ENCODE measurements at regions not wholly inside any gene's neighbourhood (a gene's known extent, or its start where the extent isn't known, plus 50 kb on each side); places are given as distances from the start of the nearest gene placed in this dataset.

DNA sequence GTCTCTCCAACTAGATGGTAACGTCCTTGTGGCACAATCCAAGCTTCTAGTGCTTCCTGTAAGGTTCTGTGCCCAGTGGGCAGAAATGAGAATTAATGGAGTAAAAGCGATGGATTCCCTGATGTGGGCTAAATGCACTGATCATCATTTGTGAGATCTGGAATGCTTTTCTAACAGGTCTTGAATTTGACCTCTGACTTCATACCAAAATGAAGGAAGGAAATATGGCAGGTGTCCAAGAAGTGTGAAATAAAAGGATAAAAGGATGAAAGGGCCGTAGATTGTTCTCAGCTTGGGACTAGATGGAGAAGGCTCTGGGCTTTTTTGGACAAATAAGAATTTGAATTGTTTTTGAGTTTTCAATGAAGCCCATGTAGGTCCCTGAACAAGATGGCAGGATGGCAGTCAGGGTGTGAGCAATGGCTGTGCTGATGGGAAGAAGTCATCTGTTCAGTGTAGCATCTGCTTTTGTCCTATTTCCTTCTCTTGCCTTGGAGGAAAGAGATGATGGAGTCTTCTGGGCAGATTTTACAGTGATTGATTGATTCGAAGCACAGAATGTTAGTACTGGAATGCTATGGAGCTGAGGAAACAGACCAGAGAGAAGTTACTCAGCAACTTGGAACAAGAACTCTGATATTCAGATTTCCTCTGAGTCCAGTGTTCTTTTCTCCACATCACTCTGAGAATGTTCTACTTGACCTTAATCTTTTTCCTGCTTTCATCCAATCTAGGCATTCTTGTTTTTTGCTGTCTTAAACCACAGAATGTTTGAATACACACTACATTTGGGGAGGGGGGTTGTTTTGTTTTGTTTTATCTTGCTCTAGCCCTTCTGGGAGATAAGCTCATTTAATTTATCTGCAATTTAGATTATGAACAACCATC is 286.0 kb downstream of the HLX start:
- DNase-seq, result no peak

DNA sequence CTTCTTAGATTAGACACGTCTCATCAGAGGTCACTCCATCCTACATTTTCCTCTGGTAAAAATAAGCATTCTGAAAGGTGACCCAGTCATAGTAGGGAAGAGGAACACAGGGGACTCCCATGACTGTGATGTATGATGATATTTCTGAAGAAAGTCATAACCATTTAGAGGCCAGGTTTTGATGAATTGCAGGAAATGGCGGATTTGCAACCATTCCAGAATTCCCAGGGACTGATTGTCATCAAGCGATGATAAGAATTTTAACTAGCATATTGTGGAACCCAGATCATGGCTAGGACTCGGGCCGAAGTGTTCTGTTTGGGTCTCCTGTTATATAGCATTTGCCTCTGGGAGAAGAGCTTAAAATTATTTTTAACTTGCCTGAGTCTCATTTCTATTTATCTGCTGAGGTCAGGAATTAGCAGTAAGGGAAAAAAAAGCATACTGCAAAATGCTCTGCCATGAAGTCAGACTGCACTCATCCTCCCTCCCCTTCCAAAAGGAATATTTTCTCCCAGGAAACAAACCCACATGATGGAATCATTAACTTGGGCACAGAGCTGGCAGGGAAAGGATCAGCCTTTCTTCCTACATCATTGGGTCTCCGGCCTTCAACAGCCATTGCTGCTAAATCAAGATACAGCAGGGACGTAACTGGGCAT is 286.7 kb downstream of the HLX start:
- no peak for DNase-seq

DNA sequence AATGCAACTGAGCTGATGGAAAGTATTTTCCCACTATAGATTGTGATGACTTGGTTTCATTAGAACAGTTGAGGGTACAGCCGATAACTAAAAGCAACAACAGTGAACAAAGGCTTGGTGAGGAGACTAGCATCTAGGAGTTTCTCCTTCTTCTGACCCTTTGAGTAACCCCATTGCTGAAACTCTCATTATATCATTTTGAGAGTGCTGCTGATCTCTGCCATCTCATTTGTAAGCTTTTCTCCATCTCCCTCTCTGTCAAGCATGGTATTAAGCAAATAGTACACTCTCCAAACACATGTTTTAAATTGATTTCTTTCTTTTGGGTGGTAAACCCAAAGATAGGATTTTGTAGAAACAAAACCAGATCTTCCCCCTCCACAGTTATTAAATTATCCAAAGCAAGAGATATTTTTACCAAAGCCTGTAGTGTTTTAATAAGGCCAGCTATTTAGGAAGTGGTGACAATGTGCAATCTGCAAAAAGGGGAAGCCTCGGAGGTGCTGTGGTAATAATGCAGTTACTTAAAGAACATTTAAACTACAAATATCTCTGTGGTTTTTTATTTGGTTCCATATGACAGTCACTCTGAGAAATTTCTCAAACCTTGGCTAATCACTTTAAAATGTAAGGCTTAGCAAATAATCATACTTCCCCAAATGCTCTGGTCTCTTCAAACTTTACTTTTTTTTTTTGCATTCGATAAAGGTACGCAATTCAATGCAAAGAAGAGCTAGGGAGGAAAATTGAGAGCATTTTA is 287.5 kb downstream of the HLX start:
- DNase-seq, result no peak

DNA sequence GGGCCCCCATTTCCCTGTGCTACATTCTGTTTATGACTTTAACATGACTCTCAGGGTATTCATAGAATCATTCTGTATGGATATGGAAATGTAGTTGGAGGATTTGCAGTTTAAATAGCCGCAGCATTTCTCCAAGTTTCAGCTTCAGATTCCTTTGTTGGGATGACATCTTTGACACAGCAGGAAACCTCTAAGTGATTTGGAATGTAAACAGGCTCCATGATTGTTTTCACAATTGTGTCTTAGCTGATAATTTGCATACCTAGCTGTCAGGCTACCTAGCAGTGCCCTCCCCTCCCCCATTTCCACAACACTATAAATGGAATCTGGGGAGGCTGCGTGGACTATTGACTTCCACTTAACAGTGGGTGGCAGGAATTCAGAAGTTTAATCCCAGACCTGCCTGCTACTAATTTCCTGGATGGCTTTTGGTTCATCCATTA is 290.2 kb downstream of the HLX start:
- no peak for DNase-seq

DNA sequence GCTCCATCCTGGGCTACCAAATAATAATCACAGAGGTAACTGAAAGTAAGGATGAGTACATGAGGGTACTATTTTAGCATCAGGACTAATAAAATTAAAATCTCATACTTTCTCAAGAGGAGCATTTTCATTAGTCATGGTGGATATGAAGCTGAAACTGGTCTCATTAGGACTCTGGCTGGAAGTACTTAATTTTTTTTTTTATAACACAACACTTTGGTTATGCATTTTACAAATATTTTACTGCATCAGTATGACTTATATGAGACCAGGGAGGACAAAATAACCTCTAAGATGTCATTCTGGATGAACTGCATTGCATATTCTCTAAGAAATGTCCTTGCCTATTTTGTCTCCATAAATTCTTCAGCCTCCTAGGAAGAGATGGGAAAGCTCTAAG is 290.9 kb downstream of the HLX start:
- DNase-seq, result no peak

DNA sequence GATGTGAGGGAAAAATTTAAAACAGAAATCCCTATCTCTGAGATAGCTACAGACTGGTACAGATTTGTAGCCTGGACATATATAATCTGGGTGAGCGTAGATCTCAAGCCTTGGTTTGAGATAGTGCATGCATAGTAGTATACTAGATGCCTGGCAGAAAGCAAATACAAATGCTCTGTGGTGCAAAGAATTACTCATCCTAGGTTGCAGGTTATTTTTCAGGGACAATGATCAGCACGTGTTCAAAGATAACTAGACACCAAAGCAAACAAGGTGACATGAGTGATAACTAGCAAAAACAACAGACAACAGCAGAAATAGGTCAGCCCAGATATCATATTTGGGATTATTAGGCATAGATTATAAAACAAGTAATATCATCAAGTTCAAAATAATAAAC is 292.5 kb downstream of the HLX start:
- DNase-seq, result no peak

DNA sequence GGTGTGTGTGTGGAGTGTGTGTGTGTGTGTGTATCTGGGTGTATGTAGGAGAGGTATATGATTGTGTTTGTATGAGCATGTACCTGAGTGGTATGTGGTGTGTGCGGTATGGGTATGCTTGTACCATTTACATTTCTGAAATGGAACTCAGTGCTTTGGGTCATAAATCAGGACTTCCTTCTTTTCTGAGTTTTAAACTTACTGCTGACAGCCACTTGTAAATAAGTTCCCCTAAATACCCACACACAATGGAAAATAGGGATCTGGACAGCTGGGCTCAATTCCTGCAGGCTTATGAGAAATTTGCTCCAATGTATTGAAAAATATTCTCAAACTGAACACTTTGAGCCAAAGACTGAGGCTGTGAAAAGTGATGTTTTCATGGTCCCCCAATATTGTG is 293.6 kb downstream of the HLX start:
- no peak for DNase-seq

DNA sequence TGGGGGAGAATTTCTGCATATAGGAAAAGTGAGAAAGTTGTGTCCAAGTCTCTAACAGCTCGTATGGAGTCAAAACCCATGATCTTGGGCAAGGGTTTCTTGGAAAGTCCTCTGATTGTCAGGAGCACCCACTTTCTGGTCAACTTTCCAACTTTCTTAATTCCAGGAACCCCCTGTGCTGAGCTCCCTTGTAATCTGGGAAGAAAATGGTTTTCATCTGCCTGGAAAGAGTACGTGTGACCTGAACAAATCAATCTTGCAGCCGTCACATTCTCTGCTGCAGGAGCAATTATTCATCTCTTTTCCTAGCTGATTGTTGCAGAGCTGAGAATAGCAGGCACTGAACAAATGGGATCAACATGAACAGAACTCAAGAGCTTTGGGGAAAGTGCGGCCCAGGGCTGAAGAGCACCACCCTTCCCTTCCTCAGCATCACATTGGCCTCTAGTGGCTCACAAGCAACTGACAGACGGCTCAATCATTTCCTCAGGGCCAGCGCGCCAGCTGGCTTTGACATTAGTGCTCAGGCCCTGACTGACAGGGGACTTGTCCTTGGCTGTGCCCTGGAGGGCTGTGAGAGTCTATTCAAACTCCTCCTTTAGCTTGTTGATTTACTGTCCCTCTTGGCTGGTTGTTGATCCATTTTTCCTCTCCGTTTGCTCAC is 295.2 kb downstream of the HLX start:
- no peak for DNase-seq

DNA sequence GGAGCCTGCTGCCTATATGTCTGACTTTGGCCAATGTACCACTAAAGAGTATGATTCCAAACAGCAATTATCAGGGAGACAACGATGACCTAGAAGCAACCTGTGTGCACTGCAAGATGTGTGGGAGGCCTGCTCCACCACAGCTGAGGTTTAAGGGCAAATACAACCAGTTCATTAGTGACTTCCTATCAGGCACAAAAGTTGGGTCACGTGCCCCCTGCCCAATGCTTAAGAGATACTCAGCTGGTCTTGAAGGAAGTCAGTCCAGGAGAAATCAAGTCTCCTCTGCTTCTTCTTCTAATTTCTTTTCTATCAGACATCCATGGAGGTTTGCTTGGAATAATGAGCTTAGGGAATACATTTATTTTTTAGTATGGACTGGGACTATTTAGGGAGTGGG is 296.0 kb downstream of the HLX start:
- DNase-seq, result no peak

DNA sequence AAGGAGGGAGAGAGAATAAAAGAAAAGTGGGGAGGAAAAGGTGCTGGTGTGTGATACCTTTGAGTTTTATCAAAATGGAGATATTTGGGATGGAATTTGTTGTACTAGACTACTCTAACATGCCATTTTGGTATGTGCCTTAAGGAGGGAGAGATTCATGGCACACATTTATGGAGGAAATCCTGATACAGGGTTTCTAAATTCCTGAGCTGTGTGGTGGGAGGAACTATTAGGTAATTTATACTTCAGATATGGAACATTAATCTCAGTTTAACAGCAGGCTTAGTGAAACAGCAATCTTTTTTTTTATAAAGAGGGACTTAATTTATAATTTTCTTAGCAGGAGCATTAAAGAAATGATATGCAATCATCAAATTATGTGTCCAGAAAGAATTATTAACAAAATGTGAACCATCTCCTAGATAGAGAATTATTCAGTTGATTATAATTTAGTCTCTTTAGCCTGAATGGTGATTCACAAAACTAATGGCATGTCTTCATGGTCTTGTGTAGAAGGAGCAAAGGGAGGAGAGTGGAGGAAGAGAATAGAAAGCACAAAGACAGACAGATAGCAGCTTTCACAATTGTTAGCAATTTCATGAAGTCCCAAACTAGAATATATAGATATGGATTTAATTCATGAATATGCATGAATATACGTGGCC is 301.6 kb downstream of the HLX start:
- DNase-seq, result no peak

DNA sequence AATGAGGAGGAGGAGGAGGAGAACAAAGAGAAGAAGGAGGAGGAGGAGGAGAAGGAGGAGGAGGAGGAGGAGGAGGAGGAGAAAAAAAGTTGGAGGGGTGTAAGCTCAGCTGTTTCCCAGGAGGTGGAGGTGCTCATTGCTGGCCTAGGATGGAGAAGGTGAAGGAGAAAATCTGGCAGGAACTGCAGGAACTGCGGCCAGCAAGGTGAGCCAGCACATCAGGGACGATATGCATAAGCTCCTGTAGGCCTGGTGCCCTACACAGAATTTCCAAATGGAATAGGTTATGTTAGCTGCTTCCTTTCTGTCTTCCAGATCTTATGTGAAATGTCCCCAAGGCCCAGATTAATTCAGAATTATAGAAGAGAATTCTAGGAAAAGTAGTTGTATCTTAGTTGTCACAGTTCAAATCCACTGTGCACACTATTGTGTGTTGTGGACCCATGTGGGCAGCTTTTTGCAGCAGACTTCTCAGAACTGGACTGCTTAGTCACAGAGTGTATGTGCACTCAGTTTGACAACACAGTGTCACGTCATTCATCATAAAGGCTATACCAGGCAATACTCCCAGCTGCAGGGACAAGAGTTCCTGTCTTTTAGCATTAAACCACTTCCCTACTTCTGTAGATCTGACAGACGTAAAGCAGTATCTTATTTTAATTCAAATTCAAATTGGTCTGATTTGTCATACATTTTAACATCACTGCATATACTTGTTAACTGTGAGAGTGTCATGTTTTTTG is 303.7 kb downstream of the HLX start:
- peak; percentile 27 for DNase-seq

DNA sequence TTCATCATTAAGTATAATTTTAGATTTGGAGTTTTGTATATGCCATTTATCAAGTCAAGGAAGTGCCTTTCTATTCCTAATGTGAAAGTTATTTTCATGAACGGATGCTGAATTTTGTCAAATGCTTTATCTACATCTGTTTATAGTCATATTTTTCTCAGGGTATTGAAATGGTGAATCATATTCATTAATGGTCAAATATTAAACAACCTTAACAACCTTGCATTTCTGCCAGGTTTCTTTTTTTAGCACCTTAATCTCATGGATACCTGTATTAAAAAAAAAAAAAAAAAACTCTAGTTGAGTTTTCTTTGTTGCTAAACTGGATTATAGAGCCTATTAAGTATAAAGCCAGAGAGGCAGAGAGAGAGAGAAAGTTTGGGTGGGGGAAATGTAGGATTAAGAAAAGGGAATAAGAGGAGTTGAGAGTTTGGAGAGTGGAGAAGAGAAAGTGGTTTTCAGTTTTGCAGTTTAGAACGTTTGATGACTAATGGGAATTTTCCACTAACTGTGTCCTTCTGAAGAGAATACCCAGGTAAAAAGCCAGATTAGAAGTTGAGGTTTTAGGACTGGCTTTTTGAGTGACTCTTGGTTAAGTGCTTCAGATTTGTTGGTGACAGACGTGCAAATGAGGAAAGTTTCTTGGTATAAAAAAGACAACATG is 305.0 kb downstream of the HLX start:
- DNase-seq, result no peak

DNA sequence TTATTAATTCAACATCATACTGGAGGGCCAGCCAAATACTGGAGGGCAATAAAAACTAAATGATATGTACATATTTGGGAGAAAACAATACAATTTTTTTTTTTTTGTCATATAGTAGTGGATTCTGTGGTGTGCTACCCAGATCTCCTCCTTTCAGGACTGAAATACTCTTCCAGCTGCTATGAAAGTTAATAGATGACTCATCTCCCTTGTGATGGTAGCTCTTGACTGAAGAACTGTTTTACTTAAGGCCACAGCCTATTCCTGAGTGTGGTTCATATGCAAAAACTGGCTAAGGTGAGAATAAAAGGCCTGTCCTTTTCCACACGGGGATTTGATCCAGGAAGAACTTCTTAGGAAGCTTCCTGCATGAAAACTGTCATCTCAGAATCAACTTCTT is 307.9 kb downstream of the HLX start:
- DNase-seq, result no peak

DNA sequence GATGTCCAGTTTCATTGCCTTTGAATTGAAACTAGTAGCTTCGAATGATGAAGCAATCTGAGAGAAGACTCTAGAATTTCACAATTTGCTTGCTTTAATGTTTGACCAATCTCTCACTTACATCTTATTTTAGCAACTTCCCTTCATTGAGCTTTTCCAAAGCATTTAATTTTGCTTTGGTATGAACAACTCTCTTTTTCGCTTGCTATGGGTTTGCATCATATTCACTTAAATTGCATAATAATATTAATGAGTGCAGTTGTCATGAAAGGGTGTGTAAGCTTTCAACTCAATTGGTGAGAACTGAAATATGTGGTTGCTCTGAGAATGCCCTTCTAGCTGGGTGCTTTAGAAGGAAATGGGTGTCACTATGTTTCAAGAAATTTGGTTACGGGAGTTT is 309.2 kb downstream of the HLX start:
- no peak for DNase-seq

DNA sequence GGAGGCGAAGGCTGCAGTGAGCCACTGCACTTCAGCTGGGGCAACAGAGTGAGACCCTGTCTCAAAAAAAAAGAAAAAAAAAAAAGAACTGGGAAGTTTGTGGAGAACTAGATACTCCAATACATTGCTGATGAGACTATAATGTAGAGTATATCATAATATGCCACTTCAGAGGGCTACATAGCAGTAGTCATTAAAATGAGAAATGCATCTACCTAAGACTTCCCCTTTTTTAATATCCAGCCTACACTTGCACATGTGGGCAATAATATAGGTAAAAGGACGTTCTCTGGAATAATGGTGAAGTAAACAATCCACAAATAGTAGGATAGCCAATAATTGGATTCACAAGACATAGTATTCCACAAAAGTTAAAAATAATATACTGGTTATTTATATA is 311.0 kb downstream of the HLX start:
- DNase-seq, result no peak

DNA sequence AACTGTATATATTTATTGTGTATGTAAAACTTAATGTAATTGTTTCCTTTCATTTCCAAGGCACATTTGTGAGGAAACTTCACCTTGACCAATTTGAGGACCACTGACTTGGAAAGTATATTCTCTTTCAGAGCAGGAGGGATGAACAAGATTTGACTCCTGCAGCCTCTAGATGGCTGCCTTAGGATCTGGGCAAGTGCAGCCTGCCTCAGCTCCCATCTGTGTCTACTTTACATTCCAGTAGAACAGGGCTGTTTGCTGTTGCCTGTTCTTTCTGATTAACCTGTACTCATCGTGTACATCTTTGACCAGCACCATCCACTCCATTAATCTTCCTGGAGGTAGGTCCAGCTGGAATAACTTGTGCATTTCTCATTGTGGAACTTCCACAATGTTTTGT is 312.8 kb downstream of the HLX start:
- DNase-seq, result no peak

DNA sequence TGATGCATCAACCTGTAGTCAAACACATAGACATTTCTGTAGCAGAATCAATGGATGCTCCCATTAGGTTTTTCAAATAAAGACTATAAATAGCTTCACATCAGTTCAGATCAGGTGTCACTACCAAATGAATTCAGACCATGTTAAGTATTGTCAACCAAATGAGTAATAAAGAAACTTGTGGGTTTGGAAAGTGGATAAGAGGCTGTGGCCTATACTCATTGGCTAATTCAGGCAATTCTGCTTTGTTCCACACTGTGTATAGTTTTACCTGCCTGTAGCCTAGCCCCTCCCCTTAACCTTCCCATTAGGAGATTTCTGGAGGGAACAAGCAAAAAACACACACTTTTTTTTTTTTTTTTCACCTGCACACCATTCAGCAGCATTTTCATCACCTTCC is 321.2 kb downstream of the HLX start:
- DNase-seq, result peak; percentile 50

DNA sequence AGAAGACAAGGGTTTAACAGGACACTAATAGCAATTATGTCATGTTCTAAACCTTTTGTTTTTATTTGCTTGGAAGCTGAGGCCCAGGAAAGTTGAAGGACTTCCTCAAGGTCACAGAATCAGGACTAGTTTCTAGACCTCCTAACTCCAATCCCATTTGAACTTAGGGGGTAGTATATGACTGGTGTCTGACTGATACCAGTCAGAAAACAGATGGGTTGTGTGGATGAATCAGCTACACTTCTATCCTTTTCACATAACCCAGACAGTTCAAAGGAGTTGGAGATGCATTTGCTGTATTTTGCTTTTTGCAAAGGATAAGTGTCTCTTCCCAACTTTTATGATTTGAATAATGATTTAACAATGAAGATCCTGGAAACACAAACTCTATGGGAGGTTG is 322.5 kb downstream of the HLX start:
- peak; percentile 11 for DNase-seq

DNA sequence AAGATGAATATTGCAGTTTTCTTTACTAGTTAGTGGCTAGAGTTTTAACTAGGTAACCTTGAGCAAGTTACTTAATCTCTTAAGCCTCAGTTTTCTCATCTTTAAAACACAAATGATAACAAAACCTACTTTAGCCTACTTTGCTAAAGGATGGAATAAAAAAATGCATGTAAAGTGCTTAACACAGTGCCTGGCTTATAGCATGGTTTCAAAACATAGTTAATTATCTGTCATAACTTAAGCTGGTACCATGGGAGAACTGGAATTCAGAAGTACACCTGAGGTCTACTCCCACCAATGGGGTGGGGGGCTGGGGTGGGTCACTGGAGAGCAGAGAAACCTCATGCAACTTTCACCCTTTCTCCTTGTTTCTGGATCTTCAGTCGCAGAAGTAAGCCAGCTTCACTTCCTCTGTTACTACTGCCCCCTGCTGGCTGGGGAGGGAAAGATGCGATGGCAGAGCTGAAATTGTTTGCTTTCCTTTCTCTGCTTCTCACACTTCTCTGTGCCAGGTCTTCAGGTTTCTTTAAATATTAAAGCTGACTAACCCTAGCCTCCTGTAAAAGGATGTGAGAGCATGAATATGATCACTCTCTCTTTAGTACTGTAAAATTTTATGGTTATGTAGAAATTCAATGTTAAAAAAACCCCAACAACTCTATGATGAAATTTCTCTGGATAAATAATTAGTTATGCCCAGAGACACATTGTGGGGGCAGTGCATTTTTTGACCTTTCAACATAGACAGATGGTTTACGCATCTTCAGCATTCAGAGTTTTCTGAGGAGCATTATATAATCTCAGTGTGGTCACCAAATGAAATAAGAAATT is 324.2 kb downstream of the HLX start:
- peak; percentile 78 for DNase-seq

DNA sequence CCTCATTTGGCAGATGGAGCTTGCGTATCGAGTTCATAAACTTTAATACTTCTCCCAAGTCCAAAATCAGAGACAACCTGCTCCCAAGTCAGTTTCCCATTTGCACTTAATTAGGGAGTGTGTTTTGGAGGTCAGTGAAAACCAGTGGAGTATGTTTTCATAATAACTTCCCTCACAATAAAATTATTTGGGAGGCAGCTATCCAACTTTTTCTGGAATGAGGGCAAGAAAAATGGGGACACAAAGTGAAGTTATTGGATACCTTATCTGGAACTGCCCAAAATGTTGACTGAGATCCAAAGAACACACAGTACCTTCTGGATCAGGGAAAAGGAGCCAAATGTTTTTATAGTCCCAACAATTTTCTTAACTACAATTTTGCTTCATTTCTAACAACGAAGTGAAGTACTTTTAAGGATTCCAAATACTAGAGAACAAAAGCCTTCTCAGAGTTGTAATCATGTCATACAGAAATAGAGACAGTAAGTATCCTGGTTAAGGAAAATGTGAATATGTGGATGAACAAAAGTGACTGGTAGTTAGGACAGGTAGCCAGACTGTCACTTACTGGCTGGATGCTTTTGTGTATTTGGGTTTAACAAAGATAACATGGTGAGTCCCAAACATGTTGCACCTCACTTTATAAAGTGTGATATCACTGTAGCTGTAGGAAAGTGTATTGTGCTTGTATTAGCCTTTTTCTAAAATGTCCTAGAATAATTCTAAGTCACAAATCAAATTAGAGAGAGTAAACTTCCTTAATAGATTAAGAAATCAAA is 325.0 kb downstream of the HLX start:
- no peak for DNase-seq
